Epidermal melanocyte (primary cell): ENCODE measurements at regions not wholly inside any gene's neighbourhood (a gene's known extent, or its start where the extent isn't known, plus 50 kb on each side); places are given as distances from the start of the nearest gene placed in this dataset.

ENCODE experiments used
- DNase-seq: peaks from one replicate; pipeline ENCODE4 v3.0.0; 2011; ENCODE audit warnings: low spot score; ENCODE audit not compliant: insufficient read length

DNA sequence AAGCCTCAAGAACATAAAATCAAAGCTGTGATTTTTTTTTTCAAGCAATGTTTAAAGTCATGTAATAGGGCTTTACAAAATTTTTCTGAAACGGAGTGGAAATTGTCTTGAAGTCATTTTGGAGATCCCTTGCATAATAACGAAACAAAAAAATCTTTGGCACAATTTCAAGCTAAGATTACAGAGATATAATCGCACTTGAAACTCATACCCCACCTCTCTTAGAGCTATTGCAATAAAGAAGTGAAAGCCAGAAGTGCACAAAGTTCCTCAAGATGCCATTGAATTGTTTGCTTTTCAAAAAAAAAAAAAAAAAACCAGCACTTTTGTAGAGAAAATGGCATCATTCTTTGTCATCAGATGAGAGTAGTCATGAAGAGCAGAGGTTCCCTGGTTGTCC lies 152.3 kb downstream of the PAX3 start:
- DNase-seq = no peak

- DNase-seq = no peak
Observed at GRCh38 chr2:222142027-222142426, 156.8 kb downstream of the PAX3 start.

- DNase-seq = peak; percentile 75
Observed at GRCh38 chr2:222136106-222136630, 162.6 kb downstream of the PAX3 start.

DNA sequence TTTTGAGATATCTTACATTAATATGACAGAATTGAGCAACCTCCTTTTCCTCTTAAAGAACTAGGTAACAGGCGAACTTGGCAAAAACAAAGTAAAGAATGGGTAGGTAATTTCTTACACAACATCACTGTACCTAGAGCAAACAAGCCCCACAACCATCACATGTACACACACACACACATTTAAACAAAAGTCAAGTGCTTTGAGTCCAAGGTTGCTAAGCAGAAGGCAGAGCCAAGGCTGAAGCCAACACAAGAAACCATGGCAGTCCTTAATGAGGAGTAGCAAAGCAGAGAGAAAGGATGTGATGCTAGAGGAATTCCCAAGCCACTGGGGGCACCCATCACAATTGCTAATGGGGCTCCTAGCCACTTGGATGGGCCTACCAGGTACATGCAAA lies 164.1 kb downstream of the PAX3 start:
- no peak for DNase-seq

DNA sequence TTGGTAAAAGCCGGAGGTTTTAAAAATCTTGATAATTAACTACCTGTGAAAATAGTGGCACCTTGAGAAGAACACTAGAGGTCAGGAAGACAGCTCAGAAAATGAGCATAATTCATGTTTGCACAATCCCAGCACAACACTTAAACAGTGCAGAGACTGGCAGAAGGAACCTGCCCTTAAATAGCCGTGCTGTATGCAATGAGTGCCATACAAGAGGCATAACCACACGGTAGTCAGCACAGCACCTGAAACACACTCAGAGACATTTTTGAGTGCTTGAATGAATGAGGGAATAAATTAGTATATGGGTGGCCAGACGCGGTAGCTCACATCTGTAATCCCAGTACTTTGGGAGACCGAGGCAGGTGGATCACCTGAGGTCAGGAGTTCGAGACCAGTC lies 164.9 kb downstream of the PAX3 start:
- DNase-seq = no peak

DNA sequence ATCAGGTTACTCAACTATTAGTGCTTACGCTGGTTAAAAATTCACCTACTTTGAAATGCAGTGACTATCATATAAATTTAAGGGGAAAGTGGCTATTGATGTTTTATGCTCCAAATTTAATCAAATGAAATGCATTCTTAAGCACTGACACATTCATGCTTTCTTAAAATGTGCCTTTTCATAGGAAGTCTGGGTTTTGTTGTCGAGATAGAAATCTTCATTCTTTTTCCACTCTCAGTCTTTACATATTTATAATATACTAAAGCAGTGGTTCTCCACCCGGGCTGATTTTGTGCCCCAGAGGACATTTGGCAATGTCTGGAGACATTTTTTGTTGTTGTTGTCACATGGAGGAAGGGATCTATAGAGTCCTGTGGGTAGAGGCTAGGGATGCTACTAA lies 167.9 kb downstream of the PAX3 start:
- no peak for DNase-seq

DNA sequence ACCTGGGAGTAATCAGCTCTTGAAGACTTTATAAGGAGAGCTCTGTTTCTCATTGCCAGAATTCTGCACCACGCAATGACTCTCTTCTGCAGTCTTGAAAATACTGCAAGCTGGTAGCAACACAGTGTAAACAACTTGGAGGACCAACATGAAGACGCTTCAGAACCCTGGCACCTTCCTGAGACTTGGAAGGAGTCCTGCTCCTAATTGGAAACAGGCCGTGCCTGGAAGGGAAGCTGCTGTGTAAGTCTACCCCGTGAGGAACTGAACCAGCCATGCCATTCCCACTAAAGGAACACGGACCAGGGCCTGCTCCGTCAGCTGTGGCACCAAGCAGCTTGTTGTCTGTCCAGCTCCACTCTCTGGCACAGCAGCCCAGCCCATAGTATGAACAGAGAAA lies 171.1 kb downstream of the PAX3 start:
- DNase-seq = no peak

- DNase-seq = no peak
Observed at GRCh38 chr2:222120933-222121332, 177.9 kb downstream of the PAX3 start.

DNA sequence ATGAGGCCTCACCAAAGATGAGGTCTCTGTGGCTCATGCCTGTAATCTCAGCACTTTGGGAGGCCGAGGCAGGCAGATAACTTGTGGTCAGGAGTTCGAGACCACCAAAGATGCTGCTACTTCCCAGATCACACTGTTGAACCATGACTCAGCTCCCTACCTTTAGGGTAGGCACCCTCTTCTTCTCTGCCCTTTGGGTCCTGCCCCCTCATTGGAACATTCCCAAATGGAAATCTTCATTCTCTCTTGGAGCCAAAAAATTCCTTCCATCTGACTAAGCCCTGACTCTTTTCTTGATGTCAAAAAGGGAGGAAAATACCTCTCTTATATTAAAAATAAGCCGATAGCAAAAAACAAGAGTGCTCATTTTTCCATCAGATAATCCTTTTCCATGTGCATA lies 183.5 kb downstream of the PAX3 start:
- no peak for DNase-seq

DNA sequence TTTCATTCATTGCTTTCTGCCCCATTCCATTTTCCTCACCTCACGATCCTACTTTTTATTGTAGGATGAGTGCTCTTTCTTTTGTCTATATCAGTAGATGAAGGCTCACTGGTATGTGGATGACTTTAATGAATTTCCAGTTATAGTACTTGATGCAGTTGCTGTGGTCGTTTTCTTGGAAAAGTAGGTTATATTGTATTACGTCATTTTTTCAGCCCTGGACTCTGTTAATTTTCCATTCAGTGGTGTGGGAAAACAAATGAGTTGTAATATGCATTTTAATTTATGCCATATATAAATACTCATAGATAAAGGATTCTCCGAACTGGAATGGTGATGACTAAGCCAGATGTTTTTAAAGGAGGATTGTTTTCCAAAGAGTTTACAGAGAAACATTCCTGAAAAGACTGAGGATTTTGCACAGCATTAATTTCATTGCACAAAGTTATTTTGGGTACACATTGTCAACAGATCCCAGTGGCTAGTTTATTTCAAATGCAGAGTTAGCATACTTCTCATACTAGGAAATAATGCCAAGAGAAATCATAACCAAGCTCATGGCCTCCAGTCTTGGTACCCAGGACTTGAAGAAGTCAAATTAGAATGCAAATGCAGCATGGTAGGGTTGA lies 189.7 kb downstream of the PAX3 start:
- no peak for DNase-seq

DNA sequence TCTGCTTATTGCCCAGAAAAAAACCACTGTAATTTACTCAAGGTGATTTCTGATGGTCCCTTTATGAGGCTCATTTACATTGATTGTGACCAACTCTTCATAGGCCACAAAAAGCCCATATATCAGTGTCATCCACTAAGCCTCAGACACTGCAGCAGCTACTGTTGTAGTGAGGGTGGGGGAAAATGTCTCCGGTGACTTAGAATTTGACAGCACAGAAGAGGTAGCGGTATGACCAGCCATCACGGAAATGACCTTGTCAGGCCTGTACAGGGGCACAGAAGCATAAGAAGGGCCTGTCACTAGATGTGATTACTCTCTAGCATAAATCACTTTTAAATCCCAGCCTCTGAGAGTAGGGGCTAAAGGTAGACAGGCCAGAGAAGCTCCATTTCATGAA lies 190.3 kb downstream of the PAX3 start:
- DNase-seq = no peak

DNA sequence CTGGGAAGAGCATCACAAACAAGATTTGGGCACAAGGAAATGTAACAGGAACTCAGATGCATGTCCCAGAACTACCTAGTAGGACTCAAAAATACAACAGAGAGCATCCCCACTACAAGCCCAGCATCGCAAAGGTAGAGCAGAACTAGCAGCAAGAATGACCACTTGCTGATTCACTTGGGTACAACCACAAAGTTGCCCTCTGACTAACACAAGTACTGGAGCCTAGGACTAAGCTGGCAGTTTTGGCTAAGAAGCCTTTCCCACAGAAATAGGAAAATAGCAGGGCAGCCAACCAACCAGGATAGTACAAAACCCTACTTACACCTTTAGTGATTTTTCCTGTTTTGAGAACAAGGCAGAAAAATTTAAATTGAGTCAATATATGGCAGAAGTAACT lies 193.8 kb downstream of the PAX3 start:
- no peak for DNase-seq

- DNase-seq = no peak
Observed at GRCh38 chr2:222102575-222103349, 196.0 kb downstream of the PAX3 start.

DNA sequence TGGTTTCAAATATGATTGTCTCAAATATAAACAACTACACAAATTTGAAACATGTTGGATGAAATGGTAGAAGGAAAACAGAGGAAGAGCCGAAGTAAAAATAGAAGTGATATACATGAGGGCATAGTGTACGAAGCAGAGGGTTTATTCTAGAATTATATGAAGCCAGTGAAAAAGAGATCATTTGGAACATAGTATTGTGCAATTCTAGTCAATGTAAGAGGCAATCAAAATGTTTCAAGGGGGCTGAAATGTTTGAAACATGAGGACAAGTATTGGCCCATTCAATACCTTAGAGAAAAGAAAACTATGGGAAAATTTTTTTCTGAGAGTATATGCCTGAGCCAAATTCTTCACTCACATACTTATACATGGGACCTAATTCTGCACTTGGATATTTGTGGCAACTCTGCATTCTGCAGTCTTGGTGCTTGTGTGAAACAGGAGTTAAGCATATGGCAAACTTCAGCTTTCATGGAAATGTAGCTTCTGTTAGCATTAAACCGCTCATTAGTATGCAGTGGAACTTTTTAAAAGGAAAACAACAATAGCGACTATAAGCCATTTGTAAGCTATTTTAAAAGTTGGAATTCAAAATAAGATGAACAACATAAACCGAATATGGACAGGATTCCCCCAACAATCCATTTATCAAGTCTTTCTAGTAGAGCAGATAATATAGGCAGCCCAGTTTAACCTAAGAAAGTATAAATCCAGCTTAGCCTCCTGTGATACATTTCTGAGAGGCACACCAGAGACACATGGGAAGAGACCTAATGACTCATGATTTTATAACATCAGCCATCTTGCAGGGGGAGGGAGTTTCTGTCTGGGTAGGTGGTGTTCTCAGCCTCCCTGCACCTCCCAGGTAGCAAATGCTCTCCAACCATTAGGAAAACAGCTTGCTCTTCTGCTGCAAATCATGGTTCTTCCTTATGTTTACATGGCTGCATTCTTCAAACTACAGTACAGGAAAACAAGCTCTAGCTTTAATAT lies 197.8 kb downstream of the PAX3 start:
- DNase-seq = no peak

DNA sequence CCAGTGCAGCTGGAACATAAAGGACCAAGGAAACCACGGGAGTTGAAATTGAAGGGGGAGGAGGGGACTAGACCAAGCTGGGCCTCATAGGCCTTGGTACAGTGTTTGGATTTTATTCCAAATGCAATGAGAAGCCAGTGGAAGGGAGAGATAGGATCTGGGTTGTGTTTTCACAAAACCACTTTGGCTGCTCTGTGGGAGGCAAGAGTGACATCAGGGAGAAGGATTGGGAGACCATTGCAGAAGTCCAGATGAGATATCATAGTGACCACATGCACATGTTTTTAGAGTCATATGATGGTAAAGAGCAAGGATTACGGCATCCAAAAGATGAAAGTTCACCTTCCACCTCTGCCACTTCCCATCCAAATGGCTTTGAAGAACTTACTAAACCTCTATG lies 210.2 kb downstream of the PAX3 start:
- DNase-seq = no peak

DNA sequence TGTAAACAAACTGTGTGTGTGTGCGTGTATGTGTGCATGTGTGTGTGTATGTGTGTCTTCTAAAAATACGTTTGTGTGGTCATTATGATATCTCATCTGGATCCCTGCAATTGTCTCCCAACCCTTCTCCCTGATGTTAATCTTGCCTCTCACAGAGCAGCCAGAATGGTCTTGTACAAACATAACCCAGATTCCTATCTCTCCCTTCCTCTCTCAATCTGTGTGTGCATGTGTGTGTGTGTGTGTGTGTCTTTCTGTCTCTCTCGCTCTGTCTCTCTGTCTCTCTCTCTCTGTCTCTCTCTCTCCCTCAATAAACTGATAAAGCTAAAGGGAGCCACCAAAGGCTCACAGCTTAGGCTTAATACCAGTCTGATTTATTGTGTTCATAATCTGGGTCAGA lies 210.8 kb downstream of the PAX3 start:
- DNase-seq = no peak

DNA sequence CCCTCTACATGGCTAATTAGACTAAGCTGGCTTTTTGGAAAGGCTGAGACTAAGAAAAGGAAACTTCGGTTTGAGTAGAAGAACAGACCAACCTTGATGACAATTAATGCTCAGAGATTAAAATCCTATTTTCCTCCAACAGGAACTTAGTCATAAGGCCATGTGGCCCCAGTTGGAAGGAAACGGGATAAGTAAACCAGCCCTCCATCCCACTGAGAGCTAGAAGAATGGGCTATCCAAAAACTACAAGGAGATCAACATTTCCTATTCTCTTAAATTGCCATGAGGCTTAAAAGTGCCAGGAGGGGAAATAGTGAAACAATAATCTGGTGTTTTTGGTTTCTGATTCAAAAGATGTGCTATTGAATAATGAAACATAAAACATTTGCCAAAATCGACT lies 216.6 kb downstream of the PAX3 start:
- DNase-seq = no peak

DNA sequence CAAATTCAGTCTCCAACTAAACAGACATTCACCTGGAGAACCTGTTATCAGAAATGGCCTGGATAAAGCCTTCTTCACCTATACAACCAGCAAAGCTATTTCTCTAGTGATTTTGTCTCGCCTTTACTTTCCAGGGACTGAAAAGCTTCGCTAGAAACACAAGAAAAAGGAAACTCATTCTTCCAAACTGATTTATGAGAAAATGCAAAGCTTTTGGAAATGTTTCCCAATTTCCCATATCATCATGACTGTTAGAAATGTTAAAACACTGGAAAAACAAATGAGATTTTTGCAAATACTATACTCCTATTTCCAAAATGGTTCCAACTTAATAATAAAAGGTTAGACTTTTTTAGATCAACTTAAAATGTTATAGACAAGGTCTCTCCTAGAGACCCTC lies 218.7 kb downstream of the PAX3 start:
- no peak for DNase-seq

- no peak for DNase-seq
Observed at GRCh38 chr2:222076973-222077690, 221.7 kb downstream of the PAX3 start.

GRCh38 chr2:222074674-222075073 lies 224.1 kb downstream of the PAX3 start:
- DNase-seq = no peak

GRCh38 chr2:222071911-222072310 lies 226.9 kb downstream of the PAX3 start:
- no peak for DNase-seq
